Right lobe of liver (tissue), 6 donors: ENCODE measurements at regions not wholly inside any gene's neighbourhood (a gene's known extent, or its start where the extent isn't known, plus 50 kb on each side); places are given as distances from the start of the nearest gene placed in this dataset.

Experiments
- ATAC-seq, 4 donors: fragments of 200-7000 bp; cut with Tn5 transposase; one replicate each; pipeline ENCODE4 v1.9.1; 2020; ENCODE audit warnings: mild to moderate bottlenecking in 4 of 4, moderate library complexity in 4 of 4
- DNase-seq, 3 donors: peaks; one replicate each; pipeline ENCODE4 v3.0.0-alpha.2; 2020
- H3K27ac ChIP-seq, 3 donors: fragments of 200-600 bp; one replicate each; pipeline ENCODE4 v1.8.0; 2022
- H3K27me3 ChIP-seq, 2 donors: fragments of 200-600 bp; one replicate each; pipeline ENCODE4 v1.8.0; 2022
- H3K36me3 ChIP-seq, 4 donors: fragments of 200-600 bp; sonication (generic) in 1 of 4; one replicate each; pipeline versions ENCODE4 v1.5.1 to v1.8.0; 2017 to 2022; ENCODE audit warnings: control low read depth in 1 of 4
- H3K4me1 ChIP-seq, 4 donors: fragments of 200-600 bp; sonication (generic) in 1 of 4; one replicate each; pipeline versions ENCODE4 v1.5.1 to v1.8.0; 2017 to 2022; ENCODE audit warnings: control low read depth in 1 of 4
- H3K4me3 ChIP-seq, 3 donors: fragments of 200-600 bp; one replicate each; pipeline ENCODE4 v1.8.0; 2022
- H3K9me3 ChIP-seq, 4 donors: fragments of 200-600 bp; sonication (generic) in 1 of 4; one replicate each; pipeline versions ENCODE4 v1.5.1 to v1.8.0; 2017 to 2022; ENCODE audit warnings: control low read depth in 1 of 4
- POLR2A ChIP-seq: fragments of 450-650 bp; IDR thresholded peaks from one replicate; pipeline ENCODE4 v1.6.1; 2017; ENCODE audit warnings: antibody characterized with exemption, mild to moderate bottlenecking
- WGBS: methylation state at CpG from one replicate; pipeline ENCODE4 v1.1.6; 2018; ENCODE audit warnings: low coverage, low lambda C conversion rate; ENCODE audit not compliant: insufficient coverage; ENCODE audit errors: missing lambda C conversion rate; 5-methylcytosine and 5-hydroxymethylcytosine counted together
- intact Hi-C, 2 donors: fragments of 100-400 bp; cut with DNase I; formaldehyde crosslinking; loops; one replicate each; pipeline versions ENCODE4 v1.11.2 to v1.14.1; 2022
- TF ChIP-seq, protein P1 (sequence below), 4 donors: fragments of 200-600 bp in 3 of 4; fragments of 450-650 bp in 1 of 4; IDR thresholded peaks; one replicate each; pipeline versions ENCODE4 v1.5.1 to v1.8.0; 2016 to 2022; ENCODE audit warnings: antibody characterized with exemption in 4 of 4, mild to moderate bottlenecking in 2 of 4
- donor health status: DM: no; HTN: yes; CAD: no.
- donor health status: DM: no; HTN: no; CAD: no.
- donor health status: DM: no; HTN: no; CAD: no.
- donor health status: DM: no; HTN: yes; CAD: no.
- donor health status: DM: no; HTN: yes; CAD: no.

DNA sequence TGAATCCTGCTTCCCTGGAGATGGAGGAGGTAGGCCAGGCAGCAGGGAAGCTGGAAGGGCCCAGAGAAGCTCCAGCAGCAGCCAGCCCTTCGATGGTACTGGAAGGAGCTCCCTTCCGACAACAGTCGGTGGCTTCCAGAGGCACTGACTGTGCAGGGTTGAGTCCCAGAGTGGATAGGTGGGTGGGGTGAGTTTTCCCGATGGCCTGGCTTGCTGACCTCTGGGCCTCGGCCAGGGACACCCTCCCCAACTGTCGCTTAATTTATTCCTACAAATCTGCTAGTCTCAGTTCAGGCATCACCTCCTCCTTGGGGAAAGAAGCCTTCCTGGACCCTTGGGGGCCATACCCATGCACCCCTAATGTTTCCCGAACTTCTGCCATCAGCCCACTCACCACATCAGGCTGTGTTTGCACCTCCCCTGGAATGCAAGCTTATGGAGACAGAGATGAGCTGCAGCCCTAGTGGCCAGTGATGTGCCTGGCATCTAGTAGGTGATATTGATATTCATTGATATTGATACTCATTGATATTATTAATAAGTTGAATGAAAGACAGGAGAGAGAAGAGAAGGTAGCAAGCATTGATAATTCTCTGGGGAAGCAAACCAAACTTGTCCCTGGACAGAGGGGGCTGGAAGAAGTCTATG, 104.6 kb upstream of the BOD1 start:
- TF ChIP-seq, protein P1, sequence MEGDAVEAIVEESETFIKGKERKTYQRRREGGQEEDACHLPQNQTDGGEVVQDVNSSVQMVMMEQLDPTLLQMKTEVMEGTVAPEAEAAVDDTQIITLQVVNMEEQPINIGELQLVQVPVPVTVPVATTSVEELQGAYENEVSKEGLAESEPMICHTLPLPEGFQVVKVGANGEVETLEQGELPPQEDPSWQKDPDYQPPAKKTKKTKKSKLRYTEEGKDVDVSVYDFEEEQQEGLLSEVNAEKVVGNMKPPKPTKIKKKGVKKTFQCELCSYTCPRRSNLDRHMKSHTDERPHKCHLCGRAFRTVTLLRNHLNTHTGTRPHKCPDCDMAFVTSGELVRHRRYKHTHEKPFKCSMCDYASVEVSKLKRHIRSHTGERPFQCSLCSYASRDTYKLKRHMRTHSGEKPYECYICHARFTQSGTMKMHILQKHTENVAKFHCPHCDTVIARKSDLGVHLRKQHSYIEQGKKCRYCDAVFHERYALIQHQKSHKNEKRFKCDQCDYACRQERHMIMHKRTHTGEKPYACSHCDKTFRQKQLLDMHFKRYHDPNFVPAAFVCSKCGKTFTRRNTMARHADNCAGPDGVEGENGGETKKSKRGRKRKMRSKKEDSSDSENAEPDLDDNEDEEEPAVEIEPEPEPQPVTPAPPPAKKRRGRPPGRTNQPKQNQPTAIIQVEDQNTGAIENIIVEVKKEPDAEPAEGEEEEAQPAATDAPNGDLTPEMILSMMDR (IDR thresholded peaks at IDR 0.05) = no peak
- no peak for TF ChIP-seq POLR2A
- intact Hi-C loops = no loop called here
- H3K27me3 ChIP-seq = no peaks in the 10 kb centered on the region
- H3K36me3 ChIP-seq = no peaks in the 10 kb centered on the region
- ATAC-seq = no peak
- H3K9me3 ChIP-seq = no peaks in the 10 kb centered on the region
- no peak overlapping the region for H3K4me3 ChIP-seq
- H3K4me1 ChIP-seq = peaks cover 0 to 27% (median 8%) of the 10 kb centered on the region in 4 donors
- no peak overlapping the region for H3K27ac ChIP-seq
- WGBS = 76% methylated on average over 4 of the region's 7 CpGs
- DNase-seq = no peak

- Histone ChIP-seq H3K27me3 (no peaks in the 10 kb centered on the region), H3K36me3 (no peaks in the 10 kb centered on the region), H3K4me3 (no peak overlapping the region), H3K27ac (peak overlapping the region in 1 of 3 donors; percentile 0), H3K9me3 (no peaks in the 10 kb centered on the region), H3K4me1 (peaks cover 0 to 27% (median 8%) of the 10 kb centered on the region in 4 donors)
- intact Hi-C loops = no loop called here
- peak; percentile 35 to 70 (median 50) for ATAC-seq
- WGBS = 31% methylated on average over 10 of the region's 10 CpGs
- peak in 1 of 3 donors; percentile 39 for DNase-seq
- TF ChIP-seq, protein P1 (IDR thresholded peaks at IDR 0.05) = no peak
- TF ChIP-seq POLR2A = no peak
Measured at GRCh38 chr5:173721601-173722232, 105.3 kb upstream of the BOD1 start.

DNA sequence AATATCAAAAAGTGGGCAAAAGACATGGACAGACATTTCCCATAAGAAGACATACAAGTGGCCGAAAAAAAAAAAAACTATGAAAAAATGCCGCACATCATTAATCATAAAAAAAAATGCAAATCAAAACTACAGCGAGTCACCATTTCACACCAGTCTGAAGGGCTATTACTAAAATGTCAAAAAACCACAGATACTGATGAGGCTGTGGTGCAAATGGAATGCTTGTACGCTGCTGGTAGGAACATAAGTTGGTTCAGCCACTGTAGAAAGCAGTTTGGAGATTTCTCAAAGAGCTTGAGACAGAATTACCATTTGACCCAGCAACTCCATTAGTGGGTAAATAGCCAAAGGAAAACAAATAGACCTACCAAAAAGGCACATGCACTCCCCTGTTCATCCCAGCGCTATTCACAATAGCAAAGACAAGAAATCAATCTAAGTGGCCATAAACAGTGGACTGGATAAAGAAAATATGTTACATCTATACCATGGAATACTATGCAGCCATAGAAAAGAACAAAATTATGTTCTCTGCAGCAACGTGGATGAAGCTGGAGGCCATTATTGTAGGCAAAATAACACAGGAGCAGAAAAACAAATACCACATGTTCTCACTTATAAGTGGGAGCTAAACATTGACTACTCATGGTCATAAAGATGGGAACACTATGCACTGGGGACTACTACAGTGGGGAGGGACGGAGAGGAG, 110.6 kb upstream of the BOD1 start:
- no peak overlapping the region for H3K27ac ChIP-seq

More for the DNA sequence above, 110.6 kb upstream of the BOD1 start:
- H3K36me3 ChIP-seq = no peaks in the 10 kb centered on the region
- no peak for ATAC-seq
- H3K27me3 ChIP-seq = no peaks in the 10 kb centered on the region
- no peak for TF ChIP-seq POLR2A
- TF ChIP-seq, protein P1 (IDR thresholded peaks at IDR 0.05) = no peak
- no peak overlapping the region for H3K4me3 ChIP-seq
- WGBS = 82% methylated on average over 7 of the region's 7 CpGs
- no peak for DNase-seq
- H3K9me3 ChIP-seq = no peaks in the 10 kb centered on the region
- peaks cover 0 to 10% (median 5%) of the 10 kb centered on the region in 4 donors for H3K4me1 ChIP-seq
- intact Hi-C loops = no loop called here
